Thyroid gland (tissue), 4 donors: ENCODE measurements at regions not wholly inside any gene's neighbourhood (a gene's known extent, or its start where the extent isn't known, plus 50 kb on each side); places are given as distances from the start of the nearest gene placed in this dataset.

ENCODE experiments used
- POLR2A ChIP-seq, 2 donors: fragments of 450-650 bp; IDR thresholded peaks; one replicate each; pipeline ENCODE4 v1.6.1; 2017; ENCODE audit warnings: antibody characterized with exemption in 2 of 2, mild to moderate bottlenecking in 2 of 2, moderate library complexity in 1 of 2
- TF ChIP-seq, protein P1 (sequence below), 6 experiments: fragments of 200-600 bp in 3 of 6; fragments of 450-650 bp in 3 of 6; sonication (generic) in 3 of 6; IDR thresholded peaks; one replicate each; pipeline ENCODE4 v1.5.1; 2016 to 2019; ENCODE audit warnings: antibody characterized with exemption in 6 of 6, mild to moderate bottlenecking in 2 of 6, inconsistent platforms in 1 of 6, moderate library complexity in 1 of 6

GRCh38 chr3:55252921-55253320 is 234.2 kb downstream of the WNT5A start:
- TF ChIP-seq, protein P1, sequence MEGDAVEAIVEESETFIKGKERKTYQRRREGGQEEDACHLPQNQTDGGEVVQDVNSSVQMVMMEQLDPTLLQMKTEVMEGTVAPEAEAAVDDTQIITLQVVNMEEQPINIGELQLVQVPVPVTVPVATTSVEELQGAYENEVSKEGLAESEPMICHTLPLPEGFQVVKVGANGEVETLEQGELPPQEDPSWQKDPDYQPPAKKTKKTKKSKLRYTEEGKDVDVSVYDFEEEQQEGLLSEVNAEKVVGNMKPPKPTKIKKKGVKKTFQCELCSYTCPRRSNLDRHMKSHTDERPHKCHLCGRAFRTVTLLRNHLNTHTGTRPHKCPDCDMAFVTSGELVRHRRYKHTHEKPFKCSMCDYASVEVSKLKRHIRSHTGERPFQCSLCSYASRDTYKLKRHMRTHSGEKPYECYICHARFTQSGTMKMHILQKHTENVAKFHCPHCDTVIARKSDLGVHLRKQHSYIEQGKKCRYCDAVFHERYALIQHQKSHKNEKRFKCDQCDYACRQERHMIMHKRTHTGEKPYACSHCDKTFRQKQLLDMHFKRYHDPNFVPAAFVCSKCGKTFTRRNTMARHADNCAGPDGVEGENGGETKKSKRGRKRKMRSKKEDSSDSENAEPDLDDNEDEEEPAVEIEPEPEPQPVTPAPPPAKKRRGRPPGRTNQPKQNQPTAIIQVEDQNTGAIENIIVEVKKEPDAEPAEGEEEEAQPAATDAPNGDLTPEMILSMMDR (IDR thresholded peaks at IDR 0.05): no peak
- TF ChIP-seq POLR2A (IDR thresholded peaks at IDR 0.05): no peak
